Coronary artery (tissue), 2 donors: ENCODE measurements at regions not wholly inside any gene's neighbourhood (a gene's known extent, or its start where the extent isn't known, plus 50 kb on each side); places are given as distances from the start of the nearest gene placed in this dataset.

ENCODE experiments used
- DNase-seq: peaks from one replicate; pipeline ENCODE4 v3.0.0-alpha.2; 2017; ENCODE audit warnings: low spot score
- H3K27ac ChIP-seq, 2 donors: fragments of 200-600 bp; sonication (generic); one replicate each; pipeline ENCODE4 v1.5.1; 2016 to 2019
- H3K4me3 ChIP-seq: fragments of 200-600 bp; sonication (generic); 2 replicates; pipeline ENCODE4 v1.5.1; 2016; ENCODE audit warnings: mild to moderate bottlenecking, moderate library complexity
- CTCF ChIP-seq: fragments of 200-600 bp; sonication (generic); IDR thresholded peaks from one replicate; pipeline ENCODE4 v1.5.1; 2019; ENCODE audit warnings: antibody characterized with exemption

- TF ChIP-seq CTCF: no peak
- peak; percentile 87 for DNase-seq
- H3K4me3 ChIP-seq: peak overlapping the region; percentile 40
Observed at GRCh38 chr17:77323413-77324171, 182.8 kb downstream of the SEC14L1 start.

GRCh38 chr17:77324227-77324626, 183.5 kb downstream of the SEC14L1 start:
- no peak for TF ChIP-seq CTCF
- H3K27ac ChIP-seq: peak overlapping the region; percentile 96 to 97
- DNase-seq: peak; percentile 75
- H3K4me3 ChIP-seq: peak overlapping the region; percentile 40

More at GRCh38 chr17:77323413-77324171, 182.8 kb downstream of the SEC14L1 start:
- H3K27ac ChIP-seq: peak overlapping the region; percentile 96 to 97

GRCh38 chr17:77325577-77326075, 184.9 kb downstream of the SEC14L1 start:
- DNase-seq: no peak
- H3K27ac ChIP-seq: peak overlapping the region; percentile 96 to 97
- H3K4me3 ChIP-seq: peak overlapping the region; percentile 13
- no peak for TF ChIP-seq CTCF

- Histone ChIP-seq H3K4me3 (no peak overlapping the region), H3K27ac (peak overlapping the region; percentile 96 to 97)
- DNase-seq: no peak
- no peak for TF ChIP-seq CTCF
Observed at GRCh38 chr17:77326076-77326591, 185.4 kb downstream of the SEC14L1 start.

- no peak for TF ChIP-seq CTCF
- peak overlapping the region in 1 of 2 donors; percentile 96 for H3K27ac ChIP-seq
- peak; percentile 22 for DNase-seq
Observed at GRCh38 chr17:77326636-77327035, 185.9 kb downstream of the SEC14L1 start.

GRCh38 chr17:77327181-77327565, 186.4 kb downstream of the SEC14L1 start:
- Histone ChIP-seq H3K4me3 (no peak overlapping the region), H3K27ac (no peak overlapping the region)
- peak; percentile 74 for DNase-seq
- no peak for TF ChIP-seq CTCF

More at GRCh38 chr17:77326636-77327035, 185.9 kb downstream of the SEC14L1 start:
- no peak overlapping the region for H3K4me3 ChIP-seq
